AG10803 (cell line): ENCODE measurements at regions not wholly inside any gene's neighbourhood (a gene's known extent, or its start where the extent isn't known, plus 50 kb on each side); places are given as distances from the start of the nearest gene placed in this dataset.
"Not testable (repeated sequence)": the region's sequence is repeated elsewhere in the genome, so short reads cannot be mapped to it uniquely, and the experiment has no call there.

Source experiments
- DNase-seq: peaks from one replicate; pipeline ENCODE4 v3.0.0; 2010; ENCODE audit warnings: low read depth
- H3K4me3 ChIP-seq: 2 replicates; pipeline ENCODE4 v1.5.1; 2011; ENCODE audit warnings: mild to moderate bottlenecking, low read length, control low read depth

DNA sequence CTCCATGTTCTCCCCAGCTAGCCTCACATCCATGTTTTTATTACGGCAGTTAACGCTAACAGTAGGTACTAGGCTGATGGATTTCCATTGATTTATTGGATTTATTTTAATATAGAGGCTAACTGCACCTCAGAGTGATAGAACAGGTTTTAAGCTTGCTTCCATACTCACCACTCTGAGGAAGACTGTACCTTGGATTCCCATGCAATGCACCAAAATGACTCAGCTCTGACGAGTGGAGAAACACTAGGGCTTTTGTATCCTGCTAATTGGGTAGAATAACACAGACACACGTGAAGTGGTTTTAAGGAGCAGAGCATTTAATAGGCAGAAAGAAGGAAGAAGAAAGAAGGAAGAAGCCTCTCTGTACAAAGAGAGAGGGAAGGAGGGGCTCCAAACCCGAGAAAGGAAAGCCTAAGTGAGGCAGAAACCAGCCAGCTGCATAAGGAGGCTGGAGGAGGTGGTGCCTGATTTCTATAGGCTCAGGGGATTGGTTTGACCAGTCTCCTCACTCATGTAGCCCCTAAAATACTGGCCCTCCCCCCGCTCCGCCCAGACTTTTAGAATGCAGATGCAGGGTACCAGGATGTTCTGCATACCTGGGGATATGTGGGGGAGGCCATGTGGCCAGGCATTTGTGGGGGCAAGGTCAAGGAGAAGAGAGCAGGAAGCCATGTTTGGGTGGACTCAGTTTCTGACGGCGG, 83.5 kb downstream of the HSFY2 start:
- H3K4me3 ChIP-seq, DNase-seq: not testable (repeated sequence)

DNA sequence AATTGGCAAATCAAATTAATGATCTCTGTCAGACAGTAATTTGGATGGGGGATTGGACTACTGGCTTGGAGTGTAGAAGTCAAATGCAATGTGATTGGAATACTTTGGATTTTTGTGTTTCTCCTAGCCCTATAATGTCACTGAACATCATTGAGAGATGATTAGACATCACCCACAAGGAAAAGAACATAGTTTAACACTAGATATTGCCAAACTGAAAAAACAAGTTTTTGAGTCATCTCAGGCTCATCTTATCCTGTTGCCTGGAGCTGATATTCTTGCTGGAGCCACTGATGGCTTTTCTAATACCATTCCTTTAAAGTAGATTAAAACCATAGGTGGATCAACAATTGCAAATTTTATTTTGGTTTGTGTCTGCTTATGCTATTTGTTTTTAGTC, 76.7 kb downstream of the HSFY2 start:
- H3K4me3 ChIP-seq, DNase-seq: not testable (repeated sequence)

DNA sequence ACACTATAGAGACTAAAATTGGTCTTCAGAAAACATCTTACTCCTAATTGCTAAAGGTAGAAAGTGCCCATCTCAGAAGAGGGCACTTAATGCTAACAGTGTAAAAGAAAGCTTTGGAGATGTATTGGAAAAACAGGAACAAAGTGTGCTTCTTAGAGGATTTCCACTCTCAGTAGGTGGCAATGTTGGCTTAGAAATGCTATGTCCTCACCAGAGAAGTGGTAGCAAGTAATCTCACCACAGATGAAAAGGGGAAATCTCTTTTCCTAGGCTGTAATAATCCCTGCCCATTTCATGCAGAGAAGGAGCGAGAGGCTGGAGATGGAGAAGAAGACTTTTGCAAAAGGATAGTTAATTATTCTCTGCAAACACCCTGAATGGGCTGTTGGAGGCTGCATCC, 69.3 kb downstream of the HSFY2 start:
- not testable (repeated sequence) for DNase-seq, H3K4me3 ChIP-seq

DNA sequence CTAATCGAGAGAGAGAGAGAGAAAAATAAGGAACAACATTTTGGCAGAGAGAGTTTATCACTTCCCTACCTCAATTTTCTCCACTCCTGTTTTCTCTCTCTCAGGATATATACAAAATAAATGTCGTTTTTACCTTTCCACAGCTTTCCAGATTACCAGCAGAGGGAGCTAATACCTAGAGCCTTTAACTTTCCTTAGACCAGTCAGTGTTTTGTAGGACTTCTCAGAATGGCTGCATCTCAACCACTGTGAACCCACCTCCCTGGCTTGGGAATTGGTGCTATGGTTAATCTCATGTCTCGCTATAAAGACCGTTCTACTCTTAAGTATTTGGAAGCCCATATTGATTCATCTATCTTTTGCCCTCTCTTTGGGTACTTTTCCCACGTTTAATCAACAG, 61.8 kb downstream of the HSFY2 start:
- not testable (repeated sequence) for DNase-seq, H3K4me3 ChIP-seq

GRCh38 chrY:18713760-18714159, 59.8 kb downstream of the HSFY2 start:
- not testable (repeated sequence) for H3K4me3 ChIP-seq, DNase-seq

- DNase-seq: not testable (repeated sequence)
These were observed 54.8 kb downstream of the HSFY2 start for GRCh38 chrY:18718714-18719113.

GRCh38 chrY:18720395-18720794, 53.1 kb downstream of the HSFY2 start:
- not testable (repeated sequence) for DNase-seq, H3K4me3 ChIP-seq

More at GRCh38 chrY:18718714-18719113, 54.8 kb downstream of the HSFY2 start:
- not testable (repeated sequence) for H3K4me3 ChIP-seq
